ENCODE measurements at regions not wholly inside any gene's neighbourhood (a gene's known extent, or its start where the extent isn't known, plus 50 kb on each side); places are given as distances from the start of the nearest gene placed in this dataset.

DNA sequence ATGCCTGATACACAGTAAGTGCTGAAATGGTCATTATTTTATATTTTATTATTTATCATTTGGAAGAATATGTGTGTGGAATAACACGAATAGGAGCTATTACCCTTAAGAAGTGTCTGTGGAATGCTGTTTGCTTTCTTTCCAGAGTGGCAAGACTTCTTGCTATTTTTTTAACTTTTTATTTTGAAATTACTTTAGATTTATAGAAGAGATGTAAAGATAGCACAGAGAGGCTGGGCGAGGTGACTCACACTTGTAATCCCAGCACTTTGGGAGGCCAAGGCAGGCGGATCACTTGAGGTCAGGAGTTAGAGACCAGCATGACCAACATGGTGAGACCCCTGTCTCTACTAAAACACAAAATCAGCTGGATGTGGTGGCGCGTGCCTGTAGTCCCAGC lies 58.9 kb upstream of the PAX6 start:
- TF ChIP-seq, protein P1, sequence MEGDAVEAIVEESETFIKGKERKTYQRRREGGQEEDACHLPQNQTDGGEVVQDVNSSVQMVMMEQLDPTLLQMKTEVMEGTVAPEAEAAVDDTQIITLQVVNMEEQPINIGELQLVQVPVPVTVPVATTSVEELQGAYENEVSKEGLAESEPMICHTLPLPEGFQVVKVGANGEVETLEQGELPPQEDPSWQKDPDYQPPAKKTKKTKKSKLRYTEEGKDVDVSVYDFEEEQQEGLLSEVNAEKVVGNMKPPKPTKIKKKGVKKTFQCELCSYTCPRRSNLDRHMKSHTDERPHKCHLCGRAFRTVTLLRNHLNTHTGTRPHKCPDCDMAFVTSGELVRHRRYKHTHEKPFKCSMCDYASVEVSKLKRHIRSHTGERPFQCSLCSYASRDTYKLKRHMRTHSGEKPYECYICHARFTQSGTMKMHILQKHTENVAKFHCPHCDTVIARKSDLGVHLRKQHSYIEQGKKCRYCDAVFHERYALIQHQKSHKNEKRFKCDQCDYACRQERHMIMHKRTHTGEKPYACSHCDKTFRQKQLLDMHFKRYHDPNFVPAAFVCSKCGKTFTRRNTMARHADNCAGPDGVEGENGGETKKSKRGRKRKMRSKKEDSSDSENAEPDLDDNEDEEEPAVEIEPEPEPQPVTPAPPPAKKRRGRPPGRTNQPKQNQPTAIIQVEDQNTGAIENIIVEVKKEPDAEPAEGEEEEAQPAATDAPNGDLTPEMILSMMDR (IDR thresholded peaks at IDR 0.05; ENCODE audit: low read length), result no peak
- TF ChIP-seq EZH2 (IDR thresholded peaks at IDR 0.05; ENCODE audit: borderline replicate concordance, low read length), result no peak
- H3F3A ChIP-seq (ENCODE audit: insufficient read depth, low read length), result no peaks in the 10 kb centered on the region
- H3K9me3 ChIP-seq (ENCODE audit: low read length), result no peaks in the 10 kb centered on the region
- H4K20me1 ChIP-seq (ENCODE audit: insufficient read depth, low read length), result no peaks in the 10 kb centered on the region
- no peaks in the 10 kb centered on the region for H3K36me3 ChIP-seq (ENCODE audit: insufficient read depth, low read length)
- H3K9me2 ChIP-seq (ENCODE audit: low read depth, low read length), result no peaks in the 10 kb centered on the region
- H3K9ac ChIP-seq (ENCODE audit: low read length), result no peak overlapping the region
- H3K27me3 ChIP-seq (ENCODE audit: insufficient read depth, low read length), result no peaks in the 10 kb centered on the region
- H3K79me2 ChIP-seq (ENCODE audit: insufficient read depth, low read length), result no peaks in the 10 kb centered on the region
- H3K4me1 ChIP-seq (ENCODE audit: insufficient read depth, low read length, severe bottlenecking), result no peaks in the 10 kb centered on the region
- H3K4me3 ChIP-seq (ENCODE audit: low read depth, low read length, poor library complexity, severe bottlenecking), result no peak overlapping the region
- H2AFZ ChIP-seq (ENCODE audit: low read length), result no peak overlapping the region
- no peak overlapping the region for H3K27ac ChIP-seq (ENCODE audit: low read depth, low read length, poor library complexity, severe bottlenecking)
- no peak overlapping the region for H3K4me2 ChIP-seq (ENCODE audit: low read length)

DNA sequence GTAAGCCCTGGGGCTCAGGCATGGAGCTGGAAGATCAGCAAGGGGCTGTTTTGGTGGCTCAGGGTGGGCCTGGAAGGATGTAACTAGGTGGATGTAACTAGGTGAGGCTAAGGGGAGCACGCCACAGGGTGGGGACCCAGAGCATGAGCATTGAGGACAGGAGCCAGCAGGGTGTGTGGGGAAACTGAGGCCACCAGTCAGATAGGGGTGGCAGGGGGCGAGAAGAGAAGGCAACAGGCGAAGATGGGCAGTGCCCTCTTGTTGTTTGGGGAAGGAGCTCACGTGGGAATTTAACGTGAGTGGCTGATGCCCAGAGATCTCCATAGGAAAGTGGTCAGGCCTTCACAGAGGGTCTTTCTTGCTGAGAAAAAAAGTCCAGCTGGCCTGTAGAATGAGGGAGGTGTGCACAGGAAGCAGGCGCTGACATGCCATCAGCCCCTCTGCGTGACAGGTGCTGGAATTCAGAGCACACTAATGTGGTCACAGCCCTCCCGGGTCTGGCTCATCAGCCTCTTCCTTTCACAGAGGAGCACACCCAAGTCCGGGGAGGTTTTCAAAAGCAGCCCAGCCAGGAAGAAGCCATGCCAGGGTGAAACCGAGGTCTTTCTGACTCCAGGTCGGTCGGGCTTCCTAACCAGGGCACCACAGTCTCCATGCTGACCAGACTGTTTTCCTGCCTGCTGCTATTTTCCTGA lies 54.6 kb upstream of the PAX6 start:
- Histone ChIP-seq H3K36me3 (ENCODE audit: insufficient read depth, low read length) (no peaks in the 10 kb centered on the region), H2AFZ (ENCODE audit: low read length) (no peak overlapping the region), H3K79me2 (ENCODE audit: insufficient read depth, low read length) (no peaks in the 10 kb centered on the region), H4K20me1 (ENCODE audit: insufficient read depth, low read length) (no peaks in the 10 kb centered on the region), H3K4me2 (ENCODE audit: low read length) (no peak overlapping the region), H3K9me3 (ENCODE audit: low read length) (no peaks in the 10 kb centered on the region), H3K4me1 (ENCODE audit: insufficient read depth, low read length, severe bottlenecking) (no peaks in the 10 kb centered on the region), H3K27me3 (ENCODE audit: insufficient read depth, low read length) (no peaks in the 10 kb centered on the region; the same call in 1 of the 2 replicates), H3K4me3 (ENCODE audit: low read depth, low read length, poor library complexity, severe bottlenecking) (no peak overlapping the region), H3F3A (ENCODE audit: insufficient read depth, low read length) (no peaks in the 10 kb centered on the region), H3K27ac (ENCODE audit: low read depth, low read length, poor library complexity, severe bottlenecking) (no peak overlapping the region), H3K9ac (ENCODE audit: low read length) (no peak overlapping the region), H3K9me2 (ENCODE audit: low read depth, low read length) (no peaks in the 10 kb centered on the region)
- TF ChIP-seq, protein P1 (IDR thresholded peaks at IDR 0.05; ENCODE audit: low read length), result no peak
- no peak for TF ChIP-seq EZH2 (IDR thresholded peaks at IDR 0.05; ENCODE audit: borderline replicate concordance, low read length)

DNA sequence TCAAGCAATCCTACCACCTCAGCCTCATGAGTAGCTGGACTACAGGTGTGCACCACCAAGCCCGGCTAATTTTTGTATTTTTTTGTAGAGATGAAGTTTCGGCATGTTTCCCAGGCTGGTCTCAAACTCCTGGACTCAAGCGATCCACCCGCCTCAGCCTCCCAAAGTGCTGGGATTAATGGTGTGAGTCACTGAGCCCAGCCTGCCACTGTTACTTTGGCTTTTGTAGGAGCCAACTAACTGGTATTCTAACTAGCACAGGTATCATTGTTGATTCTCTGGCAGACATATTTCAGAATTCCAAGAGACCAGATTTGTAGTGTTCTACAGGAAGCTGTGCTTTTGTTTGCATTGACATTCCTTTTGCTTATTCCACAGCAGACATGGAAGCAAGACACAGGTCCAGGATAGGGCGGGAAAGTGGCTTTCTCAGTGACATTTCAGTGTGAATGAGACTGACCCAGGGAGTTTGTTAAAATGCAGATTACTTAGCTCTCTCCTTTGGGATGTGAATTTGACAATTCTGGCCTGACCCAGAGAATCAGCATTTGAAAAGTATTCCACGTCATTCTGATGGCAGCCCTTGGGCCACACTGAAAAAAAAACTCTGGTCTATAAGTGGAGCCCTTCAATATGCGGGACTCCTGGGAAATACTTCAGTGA lies 52.2 kb upstream of the PAX6 start:
- H3K27me3 ChIP-seq (ENCODE audit: insufficient read depth, low read length), result no peaks in the 10 kb centered on the region; the same call in 1 of the 2 replicates
- H3K4me1 ChIP-seq (ENCODE audit: insufficient read depth, low read length, severe bottlenecking), result no peaks in the 10 kb centered on the region
- TF ChIP-seq EZH2 (IDR thresholded peaks at IDR 0.05; ENCODE audit: borderline replicate concordance, low read length), result no peak
- TF ChIP-seq, protein P1 (IDR thresholded peaks at IDR 0.05; ENCODE audit: low read length), result no peak
- H3K27ac ChIP-seq (ENCODE audit: low read depth, low read length, poor library complexity, severe bottlenecking), result no peak overlapping the region
- H2AFZ ChIP-seq (ENCODE audit: low read length), result no peak overlapping the region
- no peak overlapping the region for H3K9ac ChIP-seq (ENCODE audit: low read length)
- H4K20me1 ChIP-seq (ENCODE audit: insufficient read depth, low read length), result no peaks in the 10 kb centered on the region
- no peaks in the 10 kb centered on the region for H3K79me2 ChIP-seq (ENCODE audit: insufficient read depth, low read length)
- H3F3A ChIP-seq (ENCODE audit: insufficient read depth, low read length), result no peaks in the 10 kb centered on the region
- H3K4me2 ChIP-seq (ENCODE audit: low read length), result no peak overlapping the region
- no peaks in the 10 kb centered on the region for H3K36me3 ChIP-seq (ENCODE audit: insufficient read depth, low read length)
- H3K9me2 ChIP-seq (ENCODE audit: low read depth, low read length), result no peaks in the 10 kb centered on the region
- H3K9me3 ChIP-seq (ENCODE audit: low read length), result no peaks in the 10 kb centered on the region
- no peak overlapping the region for H3K4me3 ChIP-seq (ENCODE audit: low read depth, low read length, poor library complexity, severe bottlenecking)

All from OCI-LY1 (cell line).